NB4 (cell line): ENCODE measurements at regions not wholly inside any gene's neighbourhood (a gene's known extent, or its start where the extent isn't known, plus 50 kb on each side); places are given as distances from the start of the nearest gene placed in this dataset.

Experiments
- CTCF ChIP-seq: IDR thresholded peaks from one replicate; pipeline ENCODE4 v1.5.1; 2012; ENCODE audit warnings: low read depth, low read length
- MAX ChIP-seq: IDR thresholded peaks from 2 replicates; pipeline ENCODE4 v1.6.1; 2011; ENCODE audit warnings: low read depth, low read length
- POLR2A ChIP-seq: IDR thresholded peaks from 2 replicates; pipeline ENCODE4 v1.6.1; 2011; ENCODE audit warnings: mild to moderate bottlenecking; ENCODE audit not compliant: insufficient read length; ENCODE audit errors: extremely low read depth

GRCh38 chr2:116911540-116911939 is 903.0 kb upstream of the DDX18 start:
- TF ChIP-seq CTCF (no peak), POLR2A (no peak), MAX (no peak)
